Naive thymus-derived CD4-positive, alpha-beta T cell (primary cell): ENCODE measurements at regions not wholly inside any gene's neighbourhood (a gene's known extent, or its start where the extent isn't known, plus 50 kb on each side); places are given as distances from the start of the nearest gene placed in this dataset.

ENCODE experiments used
- ATAC-seq: fragments of 150-1000 bp; cut with Tn5 transposase; 2 replicates; pipeline ENCODE4 v1.10.0; 2021; ENCODE audit warnings: mild to moderate bottlenecking, moderate library complexity
- CTCF ChIA-PET: fragments of 350-600 bp; sonication (Branson Sonifier 250); formaldehyde crosslinking; loops from one replicate; lab custom pipeline; 2021; ENCODE audit warnings: antibody characterized with exemption; lab: Charles Lee
- POLR2A ChIA-PET: fragments of 350-600 bp; sonication (Branson Sonifier 250); formaldehyde crosslinking; loops from one replicate; lab custom pipeline; 2021; ENCODE audit warnings: antibody characterized with exemption, inconsistent platforms; lab: Charles Lee
- DNase-seq, 9 donors: peaks; one replicate each; pipeline versions ENCODE4 v3.0.0 to v3.0.0-alpha.2; 2020 to 2022; ENCODE audit warnings: mixed read lengths in 1 of 9
- H3K27ac ChIP-seq: one replicate; pipeline ENCODE4 v1.7.0; 2013; ENCODE audit warnings: mild to moderate bottlenecking, low read depth, low read length, moderate library complexity
- H3K27me3 ChIP-seq, 2 donors: one replicate each; pipeline ENCODE4 v1.7.0; 2013; ENCODE audit warnings: low read length in 2 of 2, mild to moderate bottlenecking in 2 of 2, moderate library complexity in 2 of 2; ENCODE audit not compliant: control insufficient read depth in 2 of 2, insufficient read depth in 2 of 2
- H3K36me3 ChIP-seq, 3 experiments: 1 replicate in 2 of 3; 2 replicates in 1 of 3; pipeline ENCODE4 v1.7.0; 2013; ENCODE audit warnings: low read length in 3 of 3, mild to moderate bottlenecking in 3 of 3, moderate library complexity in 1 of 3; ENCODE audit not compliant: insufficient read depth in 3 of 3, control insufficient read depth in 2 of 3
- H3K4me1 ChIP-seq, 2 donors: one replicate each; pipeline ENCODE4 v1.7.0; 2013; ENCODE audit warnings: low read length in 2 of 2, mild to moderate bottlenecking in 2 of 2, moderate library complexity in 1 of 2; ENCODE audit not compliant: control insufficient read depth in 2 of 2, insufficient read depth in 2 of 2
- H3K4me3 ChIP-seq: 2 replicates; pipeline ENCODE4 v1.7.0; 2013; ENCODE audit warnings: mild to moderate bottlenecking, low read length
- H3K9me3 ChIP-seq, 3 experiments: 1 replicate in 2 of 3; 2 replicates in 1 of 3; pipeline ENCODE4 v1.7.0; 2013; ENCODE audit warnings: low read length in 3 of 3; ENCODE audit not compliant: control insufficient read depth in 2 of 3
- H3K27ac Mint-ChIP-seq, 9 donors: one replicate each; pipeline ENCODE4 v1.8.0; 2020 to 2022; ENCODE audit warnings: mixed read lengths in 9 of 9, mild to moderate bottlenecking in 8 of 9, moderate library complexity in 5 of 9, inconsistent platforms in 2 of 9
- H3K27me3 Mint-ChIP-seq, 5 donors: one replicate each; pipeline ENCODE4 v1.8.0; 2021 to 2022; ENCODE audit warnings: mixed read lengths in 5 of 5, mild to moderate bottlenecking in 1 of 5
- H3K36me3 Mint-ChIP-seq, 5 donors: one replicate each; pipeline ENCODE4 v1.8.0; 2020 to 2022; ENCODE audit warnings: mixed read lengths in 5 of 5, mild to moderate bottlenecking in 3 of 5, inconsistent platforms in 1 of 5
- H3K4me1 Mint-ChIP-seq, 7 donors: one replicate each; pipeline ENCODE4 v1.8.0; 2020 to 2022; ENCODE audit warnings: mixed read lengths in 7 of 7, mild to moderate bottlenecking in 3 of 7, inconsistent platforms in 1 of 7
- H3K4me3 Mint-ChIP-seq, 10 donors: one replicate each; pipeline ENCODE4 v1.8.0; 2020 to 2022; ENCODE audit warnings: mild to moderate bottlenecking in 10 of 10, mixed read lengths in 10 of 10, moderate library complexity in 6 of 10, inconsistent platforms in 2 of 10
- H3K9me3 Mint-ChIP-seq, 11 donors: one replicate each; pipeline ENCODE4 v1.8.0; 2020 to 2022; ENCODE audit warnings: mixed read lengths in 11 of 11, mild to moderate bottlenecking in 4 of 11, inconsistent platforms in 1 of 11, moderate library complexity in 1 of 11
- intact Hi-C, 2 donors: fragments of 100-400 bp; cut with micrococcal nuclease; formaldehyde crosslinking; loops; one replicate each; pipeline ENCODE4 v1.15.1; 2023

DNA sequence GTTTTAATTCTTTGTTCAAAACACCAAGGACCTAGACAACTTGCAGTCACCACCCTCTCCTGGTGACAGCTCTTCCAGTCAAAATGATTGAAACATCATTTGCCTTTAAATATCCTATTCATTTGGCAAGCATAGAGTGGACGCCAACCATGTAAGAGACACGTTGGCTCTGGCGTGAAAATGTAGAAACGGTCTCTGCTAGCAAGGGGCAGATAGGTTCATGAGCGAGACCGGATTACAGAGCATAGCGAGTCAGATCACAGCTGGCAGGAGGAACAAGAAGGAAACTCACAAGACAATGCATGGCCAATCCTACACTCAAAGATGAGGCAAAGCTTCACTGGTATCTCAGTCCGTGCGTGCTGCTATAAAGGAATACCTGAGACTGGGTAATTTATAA lies 759.5 kb downstream of the UQCRFS1 start:
- H3K36me3 ChIP-seq = no peaks in the 10 kb centered on the region
- no peaks in the 10 kb centered on the region for H3K27me3 ChIP-seq
- intact Hi-C loops = no loop called here
- H3K27me3 Mint-ChIP-seq = peaks cover 0 to 8% (median 0%) of the 10 kb centered on the region in 5 donors
- ChIA-PET POLR2A (no interaction called here), CTCF (no interaction called here)
- H3K4me1 ChIP-seq = no peaks in the 10 kb centered on the region
- H3K9me3 ChIP-seq = no peaks in the 10 kb centered on the region
- H3K4me3 ChIP-seq = no peak overlapping the region
- no peak for DNase-seq
- H3K9me3 Mint-ChIP-seq = peaks cover 0 to 2% (median 0%) of the 10 kb centered on the region in 11 donors
- no peak for ATAC-seq
- H3K4me1 Mint-ChIP-seq = peaks cover 0 to 18% (median 0%) of the 10 kb centered on the region in 7 donors
- H3K27ac ChIP-seq = no peak overlapping the region
- peaks cover 0 to 5% (median 0%) of the 10 kb centered on the region in 5 donors for H3K36me3 Mint-ChIP-seq
- no peak overlapping the region for H3K27ac Mint-ChIP-seq
- H3K4me3 Mint-ChIP-seq = no peak overlapping the region

DNA sequence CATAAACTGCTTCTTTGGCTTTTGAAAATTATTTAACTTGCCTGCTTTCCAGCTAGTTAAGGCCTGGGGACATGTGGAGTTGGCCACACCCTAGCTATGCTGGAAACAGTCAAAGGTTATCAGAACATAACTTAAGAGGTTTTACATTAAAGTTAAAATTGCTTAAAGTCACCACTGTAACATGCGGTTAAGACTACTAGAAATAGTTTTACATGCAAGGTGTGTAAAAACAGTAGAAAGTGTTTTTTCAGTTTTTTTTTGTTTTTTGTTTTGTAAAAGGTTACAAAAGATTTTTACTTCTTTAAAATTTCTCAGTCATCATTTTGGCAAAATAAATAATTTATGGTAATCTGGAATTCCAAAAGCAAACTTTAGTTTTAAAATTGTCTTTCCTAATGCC lies 763.1 kb downstream of the UQCRFS1 start:
- intact Hi-C loops = no loop called here
- peaks cover 0 to 5% (median 0%) of the 10 kb centered on the region in 7 donors for H3K4me1 Mint-ChIP-seq
- ChIA-PET POLR2A (no interaction called here), CTCF (no interaction called here)
- no peaks in the 10 kb centered on the region for H3K27me3 ChIP-seq
- no peaks in the 10 kb centered on the region for H3K36me3 ChIP-seq
- no peak overlapping the region for H3K4me3 ChIP-seq
- peaks cover 0 to 7% (median 0%) of the 10 kb centered on the region in 11 donors for H3K9me3 Mint-ChIP-seq
- no peak for ATAC-seq
- H3K36me3 Mint-ChIP-seq = peaks cover 0 to 3% (median 0%) of the 10 kb centered on the region in 5 donors
- DNase-seq = no peak
- H3K4me1 ChIP-seq = no peaks in the 10 kb centered on the region
- no peak overlapping the region for H3K27ac Mint-ChIP-seq
- no peaks in the 10 kb centered on the region for H3K9me3 ChIP-seq
- no peak overlapping the region for H3K4me3 Mint-ChIP-seq
- H3K27me3 Mint-ChIP-seq = no peaks in the 10 kb centered on the region
- no peak overlapping the region for H3K27ac ChIP-seq

DNA sequence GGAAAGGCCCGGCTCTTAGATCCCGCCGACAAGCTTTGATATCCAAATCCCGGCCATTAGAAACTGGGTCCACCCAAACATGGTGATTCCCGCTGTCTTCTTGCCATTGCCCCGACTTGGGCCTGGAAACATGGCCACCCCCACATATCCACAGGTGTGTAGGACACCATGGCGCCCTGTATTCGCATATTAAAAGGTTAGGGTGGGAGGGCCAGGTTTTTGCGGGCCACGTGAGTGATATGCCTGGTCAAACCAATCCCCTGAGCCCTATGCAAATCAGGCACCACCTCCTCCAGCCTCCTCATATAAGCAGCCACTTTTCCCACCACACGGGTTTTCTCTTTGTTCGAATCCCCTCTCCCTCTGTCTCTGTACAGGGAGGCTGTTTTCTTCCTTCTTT lies 766.4 kb downstream of the UQCRFS1 start:
- DNase-seq (no peak), ATAC-seq (no peak)
- Mint-ChIP-seq H3K4me3 (no peak overlapping the region), H3K4me1 (peaks cover 0 to 15% (median 0%) of the 10 kb centered on the region in 7 donors), H3K27me3 (no peaks in the 10 kb centered on the region), H3K27ac (no peak overlapping the region), H3K36me3 (peaks cover 0 to 4% (median 0%) of the 10 kb centered on the region in 5 donors), H3K9me3 (peaks cover 0 to 7% (median 0%) of the 10 kb centered on the region in 11 donors)
- Histone ChIP-seq H3K4me3 (no peak overlapping the region), H3K4me1 (no peaks in the 10 kb centered on the region), H3K27me3 (no peaks in the 10 kb centered on the region), H3K9me3 (no peaks in the 10 kb centered on the region), H3K27ac (no peak overlapping the region), H3K36me3 (no peaks in the 10 kb centered on the region)
- ChIA-PET CTCF (no interaction called here), POLR2A (no interaction called here)
- intact Hi-C loops = no loop called here

DNA sequence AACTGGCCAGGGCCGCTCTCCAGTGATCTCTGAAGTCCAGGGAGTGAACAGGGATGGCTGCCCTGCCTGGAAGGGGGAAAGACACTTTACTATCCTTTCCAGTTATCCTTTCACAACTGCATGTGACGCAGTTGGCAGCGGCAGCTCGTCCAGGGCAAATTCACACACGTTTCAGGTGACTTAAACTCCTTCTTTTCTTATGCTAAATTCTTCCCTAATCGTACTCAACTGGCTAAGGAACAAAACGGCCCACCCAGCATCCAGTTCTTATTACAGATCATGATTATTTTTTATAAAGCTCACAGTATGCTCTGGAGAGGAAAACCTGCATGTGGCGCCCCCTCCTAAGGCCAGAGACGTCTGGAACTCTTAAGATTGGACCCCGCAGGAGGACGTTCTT lies 767.1 kb downstream of the UQCRFS1 start:
- Mint-ChIP-seq H3K36me3 (peaks cover 0 to 4% (median 0%) of the 10 kb centered on the region in 5 donors), H3K4me1 (peaks cover 0 to 15% (median 0%) of the 10 kb centered on the region in 7 donors), H3K9me3 (peaks cover 0 to 7% (median 0%) of the 10 kb centered on the region in 11 donors), H3K27ac (no peak overlapping the region), H3K4me3 (no peak overlapping the region), H3K27me3 (no peaks in the 10 kb centered on the region)
- intact Hi-C loops = no loop called here
- no peak for DNase-seq
- Histone ChIP-seq H3K4me3 (no peak overlapping the region), H3K36me3 (no peaks in the 10 kb centered on the region), H3K9me3 (no peaks in the 10 kb centered on the region), H3K27ac (no peak overlapping the region), H3K4me1 (no peaks in the 10 kb centered on the region), H3K27me3 (no peaks in the 10 kb centered on the region)
- no peak for ATAC-seq
- CTCF ChIA-PET = no interaction called here
- POLR2A ChIA-PET = no interaction called here

DNA sequence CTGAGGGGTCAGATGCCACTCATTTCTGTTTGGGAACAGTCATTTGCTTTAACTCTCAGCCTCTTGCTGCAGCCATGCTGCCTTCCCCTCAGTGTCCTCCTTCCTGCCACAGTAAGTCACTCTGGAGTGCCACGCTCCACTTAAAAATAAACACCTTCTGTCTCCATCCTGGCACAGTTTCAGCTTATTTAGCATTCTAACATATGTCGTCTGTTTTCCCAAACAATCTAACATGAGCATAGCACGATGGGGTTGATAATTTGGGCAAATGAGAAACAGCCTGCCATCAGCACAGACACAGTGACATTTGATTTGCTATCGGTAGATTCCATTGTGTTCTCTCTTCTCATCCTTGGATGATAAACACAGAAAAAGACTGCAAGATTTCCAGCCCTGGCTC lies 768.6 kb downstream of the UQCRFS1 start:
- ATAC-seq (no peak), DNase-seq (no peak)
- Mint-ChIP-seq H3K27me3 (no peaks in the 10 kb centered on the region), H3K27ac (peak overlapping the region in 1 of 9 donors; percentile 13), H3K4me3 (no peak overlapping the region), H3K4me1 (peaks cover 0 to 15% (median 0%) of the 10 kb centered on the region in 7 donors), H3K36me3 (peaks cover 0 to 4% (median 0%) of the 10 kb centered on the region in 5 donors), H3K9me3 (peaks cover 0 to 7% (median 0%) of the 10 kb centered on the region in 11 donors)
- Histone ChIP-seq H3K9me3 (no peaks in the 10 kb centered on the region), H3K27ac (no peak overlapping the region), H3K4me3 (no peak overlapping the region), H3K4me1 (no peaks in the 10 kb centered on the region), H3K36me3 (no peaks in the 10 kb centered on the region), H3K27me3 (no peaks in the 10 kb centered on the region)
- ChIA-PET CTCF (no interaction called here), POLR2A (no interaction called here)
- intact Hi-C loops = no loop called here

DNA sequence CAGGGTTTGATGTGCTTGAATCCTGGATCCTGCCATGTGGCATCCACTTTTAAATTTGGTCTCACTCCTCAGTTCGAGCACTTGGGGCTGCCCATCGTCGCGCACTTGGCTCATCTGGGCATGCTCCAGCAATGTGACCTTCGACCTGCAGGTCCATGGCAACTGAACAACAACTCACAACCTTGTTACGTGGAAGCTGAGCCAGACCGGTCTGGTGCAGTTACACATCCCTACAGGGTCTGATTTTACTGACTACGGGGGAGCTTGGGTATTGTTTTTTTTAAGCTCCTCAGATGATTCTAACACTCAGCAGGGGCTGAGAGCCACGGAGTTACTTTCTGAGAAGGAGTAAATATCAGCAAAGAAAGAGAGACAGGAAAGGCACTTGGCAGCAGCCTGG lies 769.6 kb downstream of the UQCRFS1 start:
- H3K36me3 ChIP-seq = no peaks in the 10 kb centered on the region
- ChIA-PET CTCF (no interaction called here), POLR2A (no interaction called here)
- ATAC-seq = no peak
- no peaks in the 10 kb centered on the region for H3K27me3 ChIP-seq
- Mint-ChIP-seq H3K27me3 (no peaks in the 10 kb centered on the region), H3K27ac (no peak overlapping the region), H3K9me3 (peaks cover 0 to 7% (median 0%) of the 10 kb centered on the region in 11 donors), H3K4me1 (peaks cover 0 to 15% (median 0%) of the 10 kb centered on the region in 7 donors), H3K4me3 (no peak overlapping the region), H3K36me3 (peaks cover 0 to 4% (median 0%) of the 10 kb centered on the region in 5 donors)
- DNase-seq = no peak
- H3K4me3 ChIP-seq = no peak overlapping the region
- no peak overlapping the region for H3K27ac ChIP-seq
- no peaks in the 10 kb centered on the region for H3K4me1 ChIP-seq
- intact Hi-C loops = no loop called here
- no peaks in the 10 kb centered on the region for H3K9me3 ChIP-seq
